Stimulated activated CD8-positive, alpha-beta memory T cell treated with anti-CD3 and anti-CD28 coated beads, Interleukin-4, amount 100 ng/mL, for 4 hours (primary cell): ENCODE measurements at regions not wholly inside any gene's neighbourhood (a gene's known extent, or its start where the extent isn't known, plus 50 kb on each side); places are given as distances from the start of the nearest gene placed in this dataset.

Source experiments
- DNase-seq, 2 donors: peaks; one replicate each; pipeline ENCODE4 v3.0.0-alpha.2; 2020; ENCODE audit warnings: low read depth in 2 of 2, low spot score in 1 of 2

DNA sequence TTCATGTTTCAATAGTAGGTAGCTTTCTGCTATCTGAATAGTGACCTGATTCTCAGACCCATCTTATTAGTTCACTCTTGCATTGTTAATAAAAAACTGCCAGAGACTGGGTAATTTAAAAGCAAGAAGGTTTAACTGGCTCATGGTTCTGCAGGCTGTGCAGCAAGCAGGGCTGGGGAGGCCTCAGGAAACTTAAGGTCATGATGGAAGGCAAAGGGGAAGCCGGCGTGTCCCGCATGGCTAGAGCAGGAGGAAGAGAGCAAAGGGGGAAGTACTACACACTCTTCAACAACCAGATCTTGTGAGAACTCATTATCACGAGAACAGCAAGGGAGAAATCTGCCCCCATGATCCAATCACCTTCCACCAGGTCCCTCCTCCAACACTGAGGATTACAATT, 185.2 kb upstream of the PITRM1 start:
- no peak for DNase-seq

DNA sequence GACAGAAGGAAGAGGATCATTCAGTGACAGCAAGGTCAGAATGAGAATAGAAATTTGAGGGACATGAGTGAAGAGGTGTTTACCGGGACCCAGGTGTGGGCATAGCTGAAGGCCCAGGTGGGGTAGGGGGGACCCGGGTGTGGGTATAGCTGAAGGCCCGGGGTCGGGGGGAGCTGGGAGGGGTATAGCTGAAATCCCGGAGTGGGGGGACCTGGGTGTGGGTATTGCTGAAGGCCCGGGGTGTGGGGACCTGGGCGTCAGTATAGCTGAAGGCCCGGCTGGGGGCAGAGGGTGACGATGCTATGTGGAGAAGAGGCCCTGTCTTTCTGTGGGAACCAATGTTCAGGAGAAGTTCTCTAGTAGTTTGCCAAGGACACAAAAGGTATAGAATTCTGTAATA, 183.0 kb upstream of the PITRM1 start:
- no peak for DNase-seq

DNA sequence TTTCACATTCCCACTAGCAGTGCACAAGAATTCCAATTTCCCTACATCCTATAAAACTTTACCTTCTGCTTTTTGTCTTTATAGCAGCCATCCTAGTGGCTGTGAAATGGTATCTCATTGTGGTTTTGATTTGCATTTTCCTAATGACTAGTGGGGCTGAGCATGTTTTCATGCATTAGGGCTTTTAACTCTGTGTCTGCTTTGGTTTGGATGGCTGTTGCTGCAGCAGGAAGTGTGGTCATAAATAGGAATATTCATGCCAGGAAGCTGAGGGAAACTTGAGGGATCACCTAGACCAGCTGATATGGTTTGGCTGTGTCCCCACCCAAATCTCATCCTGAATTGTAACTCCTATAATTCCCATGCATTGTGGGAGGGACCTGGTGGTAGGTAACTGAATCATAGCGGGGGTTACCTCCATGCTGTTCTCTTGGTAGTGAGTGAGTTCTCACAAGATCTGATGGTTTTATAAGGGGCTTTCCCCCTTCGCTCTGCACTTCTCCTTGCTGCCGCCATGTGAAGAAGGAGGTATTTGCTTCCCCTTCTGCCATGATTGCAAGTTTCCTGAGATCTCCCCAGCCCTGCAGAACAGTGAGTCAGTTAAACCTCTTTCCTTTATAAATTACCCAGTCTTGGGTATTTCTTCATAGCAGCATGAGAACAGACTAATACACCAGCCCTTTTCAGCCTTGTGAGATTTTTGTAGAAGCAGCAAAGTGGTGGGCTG, 181.8 kb upstream of the PITRM1 start:
- no peak for DNase-seq

DNA sequence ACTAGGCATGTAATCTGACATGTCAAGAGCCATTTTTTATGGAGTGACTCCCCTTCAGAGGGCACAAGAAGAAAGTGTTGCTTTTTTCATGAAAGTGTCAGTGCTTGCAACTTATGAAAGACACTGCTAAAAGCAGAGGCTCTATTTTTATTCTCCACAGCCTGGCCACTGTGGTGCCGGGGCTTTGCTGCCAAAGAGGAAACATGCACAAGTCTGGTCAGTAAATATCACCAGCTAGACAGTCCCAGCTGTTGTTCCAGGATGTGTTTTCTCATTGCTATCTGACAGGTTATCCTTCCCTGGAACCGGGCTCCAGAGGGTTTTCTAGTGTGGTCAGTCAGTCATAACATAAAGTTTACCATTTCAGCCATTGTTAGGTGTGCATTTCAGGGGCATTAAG, 180.7 kb upstream of the PITRM1 start:
- no peak for DNase-seq

DNA sequence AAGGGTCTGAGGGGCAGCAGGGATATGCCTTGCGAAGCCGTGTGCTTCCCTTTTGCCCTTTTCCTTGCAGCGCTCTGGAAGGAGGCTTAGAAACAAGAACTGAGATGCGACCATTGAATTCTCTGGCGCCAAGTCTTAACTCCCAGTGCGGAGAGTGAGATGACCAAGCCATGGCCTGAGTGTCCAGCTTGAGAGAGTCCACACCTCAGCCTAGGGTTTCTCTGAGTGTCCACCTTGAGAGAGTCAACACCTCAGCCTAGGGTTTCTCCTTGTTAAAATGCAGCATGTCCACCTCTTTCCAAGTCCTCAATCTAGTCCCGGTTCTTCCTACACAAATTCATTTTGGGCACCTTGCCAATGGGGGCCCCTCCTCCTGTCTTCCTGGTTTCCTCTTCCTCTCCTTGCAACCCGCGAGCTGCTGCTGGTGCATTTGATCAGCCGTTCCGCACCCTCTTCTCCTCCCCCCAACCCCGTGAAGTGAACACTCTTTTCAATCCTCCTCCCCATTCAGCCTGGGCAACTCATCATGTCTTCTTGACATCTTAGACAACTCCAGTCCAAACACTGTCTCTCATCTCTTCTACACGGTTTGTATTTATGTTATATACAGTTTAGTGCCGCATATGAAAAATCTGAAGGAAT, 178.2 kb upstream of the PITRM1 start:
- no peak for DNase-seq

DNA sequence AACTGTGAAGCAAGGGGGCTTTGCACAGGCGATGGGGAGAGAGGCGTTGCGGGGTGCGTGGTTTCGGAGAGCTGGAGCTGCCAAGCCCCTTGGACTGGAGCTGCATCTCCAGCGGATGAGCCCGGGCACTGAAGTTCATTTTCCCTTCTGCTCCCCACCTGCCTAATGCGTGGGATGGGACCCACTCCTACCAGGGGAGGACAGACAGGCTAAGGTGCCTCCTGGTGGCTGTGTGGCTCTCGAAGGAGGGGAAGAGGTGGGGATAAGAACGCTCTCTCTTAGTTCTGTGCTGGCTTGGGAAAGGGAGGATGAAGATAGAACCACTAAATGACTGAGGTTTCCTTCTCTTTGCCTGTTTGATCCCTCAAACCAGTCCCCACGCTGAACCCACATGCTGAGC, 177.6 kb upstream of the PITRM1 start:
- no peak for DNase-seq

DNA sequence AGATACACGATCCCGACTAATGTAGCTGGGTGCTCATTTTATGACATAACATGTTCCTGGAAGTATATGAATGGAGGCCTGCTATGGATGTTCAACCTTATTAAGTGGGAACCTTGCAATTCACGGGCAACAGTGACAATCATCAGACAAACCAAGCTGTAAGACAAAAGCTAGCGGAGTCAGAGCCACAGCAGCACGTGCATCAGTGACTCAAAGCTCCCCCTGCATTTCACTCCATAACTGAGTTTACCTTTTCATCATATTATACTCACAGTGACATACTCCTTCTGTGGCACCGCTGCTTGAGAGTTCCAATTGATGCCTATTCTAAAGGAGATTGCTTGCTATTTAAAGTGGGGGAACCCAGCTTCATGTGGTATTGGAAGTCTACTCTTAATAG, 176.0 kb upstream of the PITRM1 start:
- no peak for DNase-seq

DNA sequence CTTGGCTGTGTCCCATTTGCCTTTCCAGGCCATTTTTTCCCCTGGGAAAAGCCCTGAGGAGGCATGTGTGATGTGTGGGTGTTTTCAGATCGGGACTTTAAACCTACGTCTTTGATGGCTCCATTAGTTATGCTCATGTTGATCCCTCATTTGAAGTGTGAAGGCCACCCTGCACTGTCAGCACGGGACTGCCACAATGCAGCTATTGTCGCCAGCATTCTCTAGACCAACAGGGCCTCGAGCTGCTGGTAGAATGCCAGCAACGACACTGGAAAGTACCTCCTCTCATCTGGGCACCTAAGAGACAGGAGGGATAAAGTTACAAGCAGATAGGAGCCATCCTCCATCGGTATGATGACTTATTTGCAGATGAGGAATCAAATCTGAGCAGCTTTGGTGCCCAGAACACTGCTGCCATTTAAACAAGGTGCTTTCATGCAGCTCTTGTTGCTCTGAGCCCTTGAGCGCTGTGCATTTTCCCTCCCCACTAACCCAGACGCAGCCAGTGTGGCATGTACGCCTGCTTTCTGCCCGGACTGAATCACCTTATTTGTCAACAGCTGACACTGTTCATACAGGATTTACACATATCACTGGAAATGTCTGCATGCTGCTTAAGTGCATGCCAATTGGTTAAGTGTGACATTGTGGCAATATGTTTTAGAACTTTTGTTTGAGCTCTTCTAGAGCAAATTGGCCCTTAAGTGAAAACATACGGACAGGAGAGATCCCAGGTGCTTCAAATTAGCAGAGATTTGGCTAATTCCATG, 175.0 kb upstream of the PITRM1 start:
- no peak for DNase-seq

DNA sequence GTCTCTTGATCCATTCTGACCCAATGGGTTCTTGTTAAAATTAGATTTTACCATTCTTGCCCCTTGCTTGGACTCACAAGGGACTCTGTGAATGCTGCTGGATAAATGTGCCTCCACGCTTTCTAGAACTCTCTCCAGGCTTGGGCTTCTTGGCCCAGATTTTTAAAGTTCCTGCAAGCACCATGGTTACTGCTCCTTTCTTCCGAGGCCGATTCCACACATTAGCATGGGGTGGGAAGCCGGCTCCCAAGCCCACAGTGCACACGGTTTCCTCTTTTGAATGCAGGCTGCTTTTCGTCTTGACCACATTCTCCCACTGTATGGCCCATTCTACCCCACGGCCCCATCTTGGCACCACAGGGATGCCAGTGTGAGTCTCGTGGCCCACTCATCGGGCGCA, 174.3 kb upstream of the PITRM1 start:
- DNase-seq: no peak

DNA sequence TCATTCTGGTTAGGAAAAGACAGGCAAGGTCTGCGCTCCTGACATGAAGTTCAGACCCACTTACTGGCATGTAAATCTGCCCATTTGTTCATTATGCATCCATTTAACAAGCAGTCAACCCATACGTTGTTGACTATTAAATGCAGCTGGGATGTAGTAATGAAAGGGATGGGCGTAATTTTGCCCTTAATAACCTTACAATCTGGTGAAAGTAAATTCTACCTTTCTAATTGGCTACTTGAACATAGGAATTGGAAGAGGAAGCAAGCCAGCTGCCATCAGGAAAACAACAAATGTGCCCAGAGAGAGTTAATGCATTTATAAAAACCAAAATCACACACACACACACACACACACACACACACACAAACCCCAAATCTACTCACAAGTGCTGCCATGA, 170.2 kb upstream of the PITRM1 start:
- DNase-seq: no peak

DNA sequence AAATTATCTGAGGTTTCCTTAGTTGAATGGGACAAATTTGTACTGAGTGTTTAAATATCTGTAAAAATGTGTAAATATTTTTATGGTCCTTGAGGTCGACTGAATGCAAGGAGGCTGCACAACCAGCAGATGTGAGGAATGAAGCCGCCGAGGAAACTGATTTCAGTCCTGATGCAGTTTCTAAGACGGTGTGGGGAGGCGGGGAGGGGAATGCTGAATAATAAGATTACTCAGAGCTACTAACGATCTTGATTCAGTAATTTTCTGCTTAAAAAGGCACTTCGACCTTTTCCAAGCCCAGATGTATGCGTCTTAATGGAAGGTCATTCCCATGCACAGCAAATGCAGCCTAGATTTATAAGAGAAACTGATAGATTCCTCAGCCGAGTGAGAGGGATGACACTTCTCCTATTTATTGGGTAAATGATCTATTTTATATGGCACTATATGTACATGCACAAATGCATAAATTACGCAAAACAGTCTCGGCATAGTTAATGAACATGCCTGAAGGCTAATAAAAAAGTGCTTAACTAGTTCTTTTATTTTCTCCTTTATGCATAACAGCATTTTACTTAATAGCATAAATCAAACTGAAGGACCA, 167.6 kb upstream of the PITRM1 start:
- DNase-seq: no peak

DNA sequence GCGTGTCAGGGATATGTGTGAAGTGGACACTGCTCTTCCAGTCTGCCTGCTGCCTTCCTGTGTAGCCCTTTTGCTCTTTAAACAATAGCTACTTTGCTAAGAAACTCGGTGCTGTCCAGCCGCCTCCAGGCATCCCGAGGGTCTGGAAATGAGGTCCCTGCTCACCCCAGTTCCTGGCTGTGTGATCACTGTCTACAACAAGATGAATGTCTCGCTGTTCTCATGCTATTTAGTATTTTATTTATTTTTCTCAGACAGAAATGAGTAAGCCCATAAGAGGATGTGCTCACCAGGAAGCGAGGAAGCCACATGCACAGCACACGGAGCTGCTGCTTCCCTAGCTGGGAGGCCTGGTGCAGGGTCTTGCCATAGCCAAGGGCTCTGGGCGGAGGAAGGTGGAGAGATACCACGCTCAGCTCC, 167.0 kb upstream of the PITRM1 start:
- DNase-seq: no peak

DNA sequence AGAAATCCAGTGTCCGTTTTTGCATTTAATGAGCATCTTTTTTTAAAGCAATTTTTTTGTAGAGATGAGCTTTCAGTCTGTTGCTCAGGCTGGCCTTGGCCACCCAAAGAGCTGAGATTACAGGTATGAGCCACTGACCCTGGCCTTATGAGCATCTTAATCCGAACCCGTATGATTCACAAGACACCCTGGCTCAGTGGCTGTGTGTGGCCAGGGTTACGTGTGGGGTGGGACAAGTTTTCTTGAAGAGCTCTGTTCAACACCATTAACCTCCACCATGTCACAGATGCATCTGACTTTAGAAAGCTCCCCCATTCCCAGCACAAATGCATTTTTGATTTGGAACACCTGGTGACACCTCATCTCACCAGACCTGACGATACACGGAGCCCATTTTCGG, 166.5 kb upstream of the PITRM1 start:
- no peak for DNase-seq

DNA sequence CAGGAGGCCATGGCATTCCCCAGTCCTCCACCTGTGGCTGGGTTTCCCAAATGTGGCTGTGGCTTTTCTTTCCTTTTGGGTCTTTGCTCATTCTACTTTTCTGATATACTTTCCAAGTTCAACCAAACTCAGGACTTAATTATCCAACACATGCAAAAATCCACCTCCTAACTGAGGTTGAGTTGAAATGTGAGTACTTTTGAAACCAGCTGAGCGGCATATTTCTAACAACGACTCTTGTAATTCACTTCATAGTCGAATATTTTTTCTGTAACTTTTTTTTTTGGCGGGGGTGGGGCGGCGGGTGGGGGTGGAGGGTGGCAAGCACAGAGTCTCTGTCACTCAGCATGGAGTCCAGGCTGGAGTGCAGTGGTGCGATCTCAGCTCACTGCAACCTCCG, 165.2 kb upstream of the PITRM1 start:
- DNase-seq: no peak

DNA sequence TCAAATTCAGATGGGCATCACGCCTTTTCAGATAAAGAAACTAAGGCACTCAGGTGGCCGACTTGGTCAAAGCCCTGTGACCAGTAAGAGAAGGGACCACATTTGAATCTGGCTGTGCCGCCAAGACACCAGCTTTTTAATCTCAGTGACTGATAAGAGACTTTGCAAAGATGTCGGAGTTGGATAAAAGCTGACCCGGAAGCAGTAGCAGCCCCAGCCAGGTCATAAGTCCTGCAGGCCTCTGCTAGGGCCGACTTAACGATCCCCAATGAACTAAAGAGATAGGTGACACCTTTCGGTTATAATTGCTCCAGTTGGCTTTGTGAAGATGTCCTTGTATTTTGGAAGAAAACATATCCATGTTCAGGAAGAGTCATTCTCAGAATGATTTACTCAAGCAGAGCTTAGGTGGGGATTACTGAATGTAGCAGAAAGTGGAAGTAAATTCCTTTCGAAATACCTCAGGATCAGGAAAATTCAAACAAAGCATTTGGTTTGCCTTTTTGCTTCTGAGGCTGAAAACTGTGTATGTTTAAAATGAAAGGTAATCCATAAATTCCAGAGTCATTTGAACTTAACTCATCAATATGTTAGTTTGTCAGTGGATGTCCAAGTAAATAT, 164.2 kb upstream of the PITRM1 start:
- no peak for DNase-seq

DNA sequence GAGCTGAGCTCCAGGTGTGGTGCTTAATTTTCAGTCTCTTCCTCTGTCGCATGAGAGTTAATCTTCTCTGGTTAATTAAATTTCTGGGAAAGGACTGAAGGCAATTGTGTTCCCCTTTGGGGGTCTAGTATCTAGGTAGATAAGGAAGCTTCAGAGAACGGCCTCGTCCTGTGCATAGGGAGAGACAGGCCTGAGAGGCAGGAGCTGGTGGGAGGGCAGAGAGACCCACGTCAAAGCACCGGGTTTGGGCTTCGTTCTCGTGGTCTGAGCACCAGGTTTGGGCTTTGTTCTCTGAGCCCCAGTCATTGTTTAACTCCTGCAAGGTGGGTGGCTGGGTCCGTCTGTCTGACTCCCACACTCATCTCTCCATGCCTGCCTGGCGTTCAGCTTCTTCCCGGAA, 160.8 kb upstream of the PITRM1 start:
- DNase-seq: no peak

DNA sequence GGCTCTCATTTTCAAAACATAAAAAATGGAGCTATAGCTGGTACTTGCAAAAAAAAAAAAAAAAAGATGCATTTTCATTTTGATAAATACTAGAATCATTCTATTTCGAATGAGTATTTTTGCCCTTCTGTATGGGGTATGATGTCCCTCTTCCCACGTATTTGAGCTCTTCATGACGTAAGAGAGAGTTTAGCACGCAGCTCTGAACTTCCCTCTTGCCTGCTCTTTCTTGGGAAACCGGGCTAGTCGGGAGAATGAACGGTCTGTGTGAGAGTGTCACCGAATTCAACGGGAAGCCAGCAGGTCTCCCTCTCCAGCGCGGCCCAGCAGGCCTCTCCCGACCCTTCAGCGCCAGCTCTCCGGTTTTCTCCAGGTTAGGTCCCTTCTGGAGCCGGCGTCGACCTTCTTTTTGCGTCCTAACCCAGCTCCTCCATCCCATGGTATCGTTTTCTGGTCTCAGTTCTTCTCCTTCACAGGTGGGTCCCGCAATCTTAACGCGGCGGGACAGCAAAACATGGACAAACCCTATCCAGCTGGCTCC, 159.2 kb upstream of the PITRM1 start:
- no peak for DNase-seq

DNA sequence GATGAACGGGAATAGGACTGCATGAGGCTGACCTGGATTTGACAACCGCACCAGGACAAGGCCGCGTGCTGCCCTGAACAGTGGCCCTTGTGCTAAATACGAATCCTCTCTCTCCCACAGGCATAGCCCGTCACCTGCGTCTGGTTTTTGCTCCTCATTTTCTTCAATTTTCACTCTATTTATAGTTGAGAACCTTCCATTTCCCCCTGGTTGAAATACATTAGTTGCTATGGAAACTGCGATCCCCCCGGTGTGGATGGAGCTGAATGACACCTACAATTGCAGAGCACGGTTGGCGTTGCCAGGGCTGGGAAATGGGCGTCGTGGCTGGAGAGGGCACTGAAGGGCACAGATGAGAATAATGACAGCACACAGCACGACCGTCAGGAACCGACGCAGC, 158.6 kb upstream of the PITRM1 start:
- DNase-seq: no peak

DNA sequence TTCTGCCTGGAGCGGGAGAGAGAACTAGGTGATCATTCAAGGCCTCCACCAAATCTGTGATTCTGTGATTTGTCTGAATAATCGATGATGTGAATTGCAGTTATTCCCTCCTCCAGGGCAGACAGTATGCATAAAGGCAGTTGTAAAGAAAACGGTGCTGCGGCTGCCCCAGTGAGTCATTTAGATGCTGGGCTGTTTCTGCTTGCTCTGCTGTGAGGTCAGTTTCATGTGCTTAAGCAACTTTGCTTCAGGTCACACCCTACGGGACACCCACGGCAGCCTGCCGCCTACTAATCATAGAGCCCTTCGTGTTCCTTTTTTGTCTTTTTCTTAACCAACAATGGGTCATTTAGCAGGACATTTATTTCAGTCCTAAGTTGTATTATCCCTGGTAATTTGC, 158.1 kb upstream of the PITRM1 start:
- no peak for DNase-seq

DNA sequence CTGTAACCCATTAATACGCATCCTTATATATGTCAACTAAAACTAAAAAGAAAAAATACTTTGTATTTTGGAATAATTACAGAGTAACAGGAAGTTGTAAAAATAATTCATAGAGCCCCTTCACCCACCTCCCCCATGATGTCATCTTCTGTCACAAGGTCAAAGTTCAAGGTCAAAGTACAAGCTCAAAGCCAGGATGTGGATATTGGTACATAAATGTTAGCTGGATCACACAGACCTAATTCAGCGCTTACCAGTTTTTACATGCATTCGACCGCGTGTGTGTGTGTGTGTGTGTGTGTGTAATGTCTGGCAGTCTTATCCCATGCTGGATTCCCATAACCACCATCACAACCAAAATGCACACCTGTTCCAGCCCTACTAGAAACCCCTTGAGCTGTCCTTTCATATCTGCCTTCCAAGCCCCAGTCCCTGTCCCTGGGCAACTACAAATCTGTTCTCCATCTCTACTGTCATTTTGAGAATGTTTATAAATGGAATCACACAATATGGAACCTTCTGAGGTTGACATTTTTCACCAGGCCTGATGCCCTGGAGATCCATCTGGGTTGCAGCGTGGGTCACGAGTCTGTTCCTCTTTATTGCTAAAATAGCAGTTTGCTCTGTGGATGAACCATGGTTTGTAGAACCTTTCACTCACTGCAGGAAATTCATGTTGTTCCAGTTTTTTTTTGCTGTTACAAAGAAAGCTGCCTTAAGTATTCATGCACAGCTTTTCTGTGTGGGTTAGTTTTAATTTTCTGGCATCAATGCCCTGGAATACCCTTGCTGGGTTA, 153.6 kb upstream of the PITRM1 start:
- DNase-seq: no peak
